Transverse colon (tissue), 4 donors: ENCODE measurements at regions not wholly inside any gene's neighbourhood (a gene's known extent, or its start where the extent isn't known, plus 50 kb on each side); places are given as distances from the start of the nearest gene placed in this dataset.

ENCODE experiments used
- CTCF ChIP-seq, 5 experiments: fragments of 200-600 bp in 3 of 5; fragments of 450-650 bp in 2 of 5; sonication (generic) in 3 of 5; IDR thresholded peaks; 1 replicate in 2 of 5; 2 replicates in 3 of 5; pipeline ENCODE4 v1.5.1; 2016 to 2017; ENCODE audit warnings: antibody characterized with exemption in 5 of 5, inconsistent platforms in 3 of 5, mild to moderate bottlenecking in 2 of 5, moderate library complexity in 1 of 5
- EP300 ChIP-seq: sonication (generic); formaldehyde crosslinking; IDR thresholded peaks from one replicate; pipeline ENCODE4 v1.6.1; 2017; ENCODE audit warnings: antibody characterized with exemption, low read depth
- POLR2A ChIP-seq: fragments of 450-650 bp; IDR thresholded peaks from one replicate; pipeline ENCODE4 v1.6.1; 2016; ENCODE audit warnings: antibody characterized with exemption, mild to moderate bottlenecking, moderate library complexity
- POLR2AphosphoS5 ChIP-seq, 3 donors: sonication (generic); formaldehyde crosslinking; IDR thresholded peaks; one replicate each; pipeline ENCODE4 v1.6.1; 2016; ENCODE audit warnings: antibody characterized with exemption in 3 of 3

- no peak for TF ChIP-seq CTCF (IDR thresholded peaks at IDR 0.05)
- TF ChIP-seq EP300: no peak
- no peak for TF ChIP-seq POLR2AphosphoS5 (IDR thresholded peaks at IDR 0.05)
- no peak for TF ChIP-seq POLR2A
Observed at GRCh38 chr2:147019311-147019710, 825.5 kb upstream of the ACVR2A start.
